Dedifferentiated amniotic fluid mesenchymal stem cell (primary cell): ENCODE measurements at regions not wholly inside any gene's neighbourhood (a gene's known extent, or its start where the extent isn't known, plus 50 kb on each side); places are given as distances from the start of the nearest gene placed in this dataset.

Source experiments
- DNase-seq: peaks from one replicate; pipeline ENCODE4 v3.0.0-alpha.2; 2016; ENCODE audit errors: extremely low spot score

- no peak for DNase-seq
Observed at GRCh38 chr7:106606120-106606519, 54.8 kb downstream of the CCDC71L start.

DNA sequence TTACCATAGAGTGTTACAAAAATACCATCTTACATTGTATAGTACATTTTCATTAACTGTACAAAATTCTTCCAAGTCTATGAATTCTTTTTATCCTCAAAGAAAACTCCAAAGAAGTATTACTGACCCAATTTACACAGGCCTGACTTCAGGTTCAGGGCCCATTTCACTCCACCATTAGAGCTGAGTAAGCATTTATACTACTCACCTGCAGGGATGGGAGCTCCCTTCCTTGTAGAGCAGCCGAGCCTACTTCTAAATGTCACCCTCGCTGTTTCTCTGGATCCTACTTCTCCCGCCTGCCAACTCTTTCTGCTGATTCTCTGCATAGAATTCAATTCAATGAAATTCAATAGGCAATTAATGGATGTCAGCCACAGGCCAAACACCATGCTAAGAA, 56.0 kb downstream of the CCDC71L start:
- no peak for DNase-seq

DNA sequence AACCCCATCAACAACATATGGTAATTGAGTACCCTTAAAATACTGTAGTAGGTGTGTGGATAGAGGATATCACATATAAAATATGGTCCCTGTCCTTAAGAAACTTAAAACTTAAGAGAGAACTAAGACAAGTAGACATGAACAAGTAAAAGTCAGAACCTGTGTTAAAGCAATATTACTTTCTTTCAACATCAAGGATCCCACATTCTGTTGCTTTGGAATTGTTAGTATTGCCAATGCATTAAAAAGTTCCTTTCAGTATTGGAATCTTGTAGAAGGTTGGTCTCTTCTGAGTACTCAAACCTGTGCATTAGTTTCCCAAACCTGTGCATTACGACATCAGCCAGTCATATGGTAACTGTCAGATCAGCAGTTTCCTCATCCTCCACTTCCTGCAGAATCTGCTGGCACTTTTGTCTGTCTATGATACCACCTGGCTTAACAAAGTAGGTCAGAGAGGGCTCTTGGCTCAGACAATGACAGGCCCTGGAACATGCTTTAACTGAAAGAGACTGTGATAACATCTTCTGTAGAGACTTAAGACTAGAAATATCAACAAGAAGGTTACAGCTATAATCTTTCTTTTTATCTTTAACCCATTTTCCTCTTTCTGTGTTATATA, 56.5 kb downstream of the CCDC71L start:
- DNase-seq, result no peak

DNA sequence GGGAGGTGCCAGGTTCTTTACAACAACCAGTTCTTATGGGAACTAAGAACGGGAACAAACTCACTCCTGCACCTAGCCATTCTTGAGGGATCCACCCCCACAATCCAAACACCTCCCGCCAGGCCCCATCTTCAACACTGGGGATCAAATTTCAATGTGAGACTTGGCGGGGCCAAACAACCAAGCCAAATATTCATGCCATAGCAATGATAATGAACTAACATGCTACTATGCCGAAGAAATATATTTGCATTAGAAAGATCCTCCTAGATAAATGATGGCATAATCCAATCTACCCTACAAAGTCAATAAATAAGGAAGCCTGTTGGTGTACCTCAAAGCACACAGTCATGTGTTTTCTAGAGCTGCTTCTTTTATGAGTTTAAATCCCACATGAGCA, 57.6 kb downstream of the CCDC71L start:
- no peak for DNase-seq

DNA sequence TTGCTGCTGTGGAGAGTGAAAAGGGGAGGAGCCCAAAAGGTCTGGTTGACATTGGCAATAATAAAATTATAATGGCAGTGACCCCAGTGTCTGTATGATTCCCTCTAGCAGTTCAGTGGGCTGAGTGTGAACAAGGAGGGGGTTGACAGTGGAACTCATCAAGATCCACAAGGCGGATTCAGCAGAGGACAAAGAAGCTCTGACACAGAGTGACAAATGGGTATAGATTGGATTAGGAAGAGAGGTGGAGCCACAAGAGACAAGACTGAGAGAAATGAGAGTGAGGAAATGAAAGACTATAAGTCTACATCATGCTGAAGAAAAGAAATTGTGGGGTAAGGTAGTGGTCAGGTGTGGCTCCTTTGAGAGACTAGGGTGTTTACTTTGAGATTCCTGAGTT, 58.9 kb downstream of the CCDC71L start:
- no peak for DNase-seq

DNA sequence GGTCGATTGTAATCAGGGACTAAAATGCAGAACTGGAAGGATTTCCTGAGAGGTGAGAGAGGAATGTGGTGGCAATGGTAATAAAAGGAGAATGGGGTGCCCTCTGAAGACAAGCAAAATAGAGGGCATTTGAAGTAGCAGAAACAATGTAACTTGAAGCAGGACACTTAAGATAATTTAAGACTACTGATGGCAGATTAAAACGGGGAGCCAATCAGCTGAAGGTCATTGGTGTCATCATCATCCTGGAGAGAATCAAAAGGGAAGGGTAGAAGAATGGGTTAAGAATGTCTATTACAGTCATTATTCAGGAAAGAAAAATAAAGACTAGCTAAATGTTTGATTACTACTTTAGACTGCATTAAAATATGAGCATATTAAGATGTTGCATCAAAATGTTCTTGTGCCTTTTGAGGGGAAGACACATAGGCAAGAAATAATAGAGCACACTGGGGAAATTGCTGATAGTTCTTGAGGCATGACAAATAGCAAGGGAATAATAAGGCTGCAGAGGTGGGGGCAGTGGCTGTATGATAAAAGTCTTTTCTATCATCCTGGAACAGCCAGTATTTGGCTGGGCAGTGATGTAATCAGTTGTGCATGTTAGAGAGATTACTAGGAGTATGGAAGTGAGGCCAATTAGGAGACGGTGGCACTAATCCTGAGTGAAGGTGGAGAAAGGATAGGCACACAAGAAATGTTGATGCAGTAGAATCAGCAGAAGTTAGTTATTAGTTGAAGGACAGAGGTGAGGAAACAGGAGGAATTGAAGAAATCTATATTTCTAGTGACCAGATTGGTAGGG, 60.2 kb downstream of the CCDC71L start:
- DNase-seq, result no peak

GRCh38 chr7:106599343-106599698, 61.6 kb downstream of the CCDC71L start:
- no peak for DNase-seq

GRCh38 chr7:106598663-106599342, 62.2 kb downstream of the CCDC71L start:
- peak; percentile 44 for DNase-seq

DNA sequence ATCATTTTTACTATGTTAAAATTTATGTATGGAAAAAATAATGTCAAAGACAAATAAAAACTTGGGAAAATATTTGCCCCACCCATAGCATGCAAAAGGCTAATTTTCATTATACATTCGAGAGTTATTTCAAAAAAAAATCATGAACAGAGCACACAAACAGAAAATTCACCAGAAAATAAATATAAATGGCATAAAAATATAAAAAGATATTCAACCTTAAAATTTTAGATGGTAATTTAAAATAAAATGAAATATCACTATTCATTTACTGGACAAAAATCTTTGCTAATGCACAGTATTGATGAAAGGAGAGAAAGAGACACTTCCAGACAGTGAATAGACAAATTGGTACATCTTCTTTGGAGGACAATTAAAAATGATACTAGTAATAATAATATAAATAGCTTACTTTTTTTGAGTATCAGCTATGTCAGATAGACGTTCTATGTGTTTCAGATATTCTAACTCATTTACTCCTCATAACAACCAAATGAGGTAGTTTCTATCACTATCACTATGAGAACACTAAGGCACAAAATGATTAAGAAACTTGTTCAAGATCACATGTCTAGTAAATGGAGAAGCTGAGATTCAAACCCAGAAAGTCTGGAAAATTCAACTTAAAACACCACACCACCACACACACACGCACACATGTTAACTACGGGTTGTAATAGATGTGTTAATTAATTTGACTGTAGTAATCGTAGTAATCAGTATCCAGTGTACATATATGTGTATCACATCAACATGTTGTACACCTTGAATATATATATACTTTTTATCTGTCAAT, 63.0 kb downstream of the CCDC71L start:
- no peak for DNase-seq

- DNase-seq, result no peak
Observed at GRCh38 chr7:106597014-106597413, 63.9 kb downstream of the CCDC71L start.

DNA sequence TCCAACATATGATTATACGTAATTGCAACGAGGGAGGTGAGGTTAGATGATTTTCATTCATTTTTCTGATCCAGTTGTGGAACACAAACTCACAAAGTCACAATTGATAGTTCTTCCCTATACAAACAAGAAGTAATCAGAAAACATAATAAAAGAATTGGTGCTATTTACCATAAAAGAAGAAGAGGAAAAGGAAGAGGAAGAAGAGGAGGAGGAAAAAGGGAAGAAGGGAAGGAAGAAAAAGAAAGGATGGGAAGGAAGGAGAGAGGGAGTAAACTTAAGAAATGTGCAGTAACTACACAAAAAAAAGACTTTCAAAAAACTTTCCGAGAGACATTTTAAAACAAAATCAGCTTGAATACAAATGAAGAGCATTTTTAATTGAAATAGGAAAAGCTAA, 65.0 kb downstream of the CCDC71L start:
- no peak for DNase-seq

DNA sequence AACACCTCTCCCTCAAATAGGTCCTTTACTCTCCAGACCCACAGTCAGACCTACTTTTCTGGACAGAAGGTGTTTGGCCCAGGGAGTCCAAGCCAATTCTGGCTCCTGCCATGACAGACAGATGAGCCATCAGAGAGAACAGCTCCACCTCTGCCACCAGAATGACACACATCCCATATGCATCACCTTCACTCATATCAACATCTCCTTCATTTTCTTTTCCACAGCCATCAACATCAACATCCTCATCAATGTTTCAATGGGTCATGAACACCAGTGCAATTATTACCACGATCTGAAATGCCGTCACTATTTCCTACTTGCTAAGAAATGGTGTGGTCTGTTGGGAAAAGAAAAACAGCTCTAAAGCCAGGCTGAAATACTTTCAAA, 67.9 kb downstream of the CCDC71L start:
- no peak for DNase-seq

- no peak for DNase-seq
Observed at GRCh38 chr7:106592282-106593027, 68.5 kb downstream of the CCDC71L start.

- no peak for DNase-seq
Observed at GRCh38 chr7:106591146-106591545, 69.8 kb downstream of the CCDC71L start.

DNA sequence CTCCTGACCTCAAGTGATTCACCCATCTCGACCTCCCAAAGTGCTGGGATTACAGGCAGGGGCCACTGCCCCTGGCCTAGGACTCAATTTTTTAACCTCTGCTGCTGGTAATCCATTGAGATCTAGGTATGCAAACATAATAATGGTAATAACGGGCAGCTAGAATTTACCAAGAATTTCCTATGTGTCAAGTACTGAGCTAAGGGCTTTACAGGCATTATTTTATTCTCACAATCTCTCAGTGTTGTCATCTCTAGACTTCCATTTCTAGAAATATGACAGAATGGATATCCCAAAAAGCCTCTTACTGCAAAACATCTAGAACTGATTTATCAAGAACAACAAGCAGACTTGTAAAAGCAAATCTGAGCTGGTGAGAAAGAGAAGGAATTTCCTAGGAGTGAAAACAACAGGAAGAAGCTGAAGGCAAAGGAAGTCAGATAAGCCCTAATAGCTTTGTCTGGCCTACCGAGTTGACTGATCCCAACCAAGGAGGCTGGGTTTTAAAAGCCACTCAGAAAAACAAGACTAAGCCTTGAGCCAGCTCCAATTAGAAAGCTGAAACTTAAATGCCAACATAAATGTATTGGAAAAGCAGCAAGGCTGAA, 70.6 kb downstream of the CCDC71L start:
- DNase-seq, result no peak

- no peak for DNase-seq
Observed at GRCh38 chr7:106589198-106589879, 71.6 kb downstream of the CCDC71L start.

GRCh38 chr7:106588422-106589197, 72.3 kb downstream of the CCDC71L start:
- no peak for DNase-seq

GRCh38 chr7:106584914-106585759, 75.8 kb downstream of the CCDC71L start:
- no peak for DNase-seq
